GM12878 (cell line): ENCODE measurements at regions not wholly inside any gene's neighbourhood (a gene's known extent, or its start where the extent isn't known, plus 50 kb on each side); places are given as distances from the start of the nearest gene placed in this dataset.

Source experiments
- CBFB ChIP-seq: IDR thresholded peaks from 2 replicates; pipeline ENCODE4 v1.6.1; 2016; ENCODE audit warnings: antibody characterized with exemption, low read depth
- CTCF ChIP-seq, 3 experiments: IDR thresholded peaks in 2 of 3; conservative IDR thresholded peaks in 1 of 3; 2 replicates each; pipeline ENCODE4 v1.5.1; 2011; ENCODE audit warnings: low read depth in 3 of 3, low read length in 3 of 3, mild to moderate bottlenecking in 3 of 3, control low read depth in 2 of 3, moderate library complexity in 2 of 3, inconsistent platforms in 1 of 3, mixed read lengths in 1 of 3; ENCODE audit not compliant: control insufficient read depth in 2 of 3, insufficient read depth in 1 of 3; ENCODE audit errors: extremely low read depth in 1 of 3
- MTA3 ChIP-seq: IDR thresholded peaks from 2 replicates; pipeline ENCODE4 v1.6.1; 2012; ENCODE audit warnings: low read length, inconsistent platforms, borderline replicate concordance
- SUPT20H ChIP-seq: IDR thresholded peaks from 2 replicates; pipeline ENCODE4 v1.6.1; 2011; ENCODE audit warnings: low read depth, mild to moderate bottlenecking, low read length, moderate library complexity, borderline replicate concordance; ENCODE audit not compliant: control insufficient read depth
- TAF1 ChIP-seq: IDR thresholded peaks from 2 replicates; pipeline ENCODE4 v1.6.1; 2011; ENCODE audit warnings: mild to moderate bottlenecking, low read depth, low read length, borderline replicate concordance
- TCF3 ChIP-seq: IDR thresholded peaks from 2 replicates; pipeline ENCODE4 v1.6.1; 2012; ENCODE audit warnings: low read depth, mild to moderate bottlenecking, low read length, borderline replicate concordance; ENCODE audit not compliant: insufficient read depth
- TF ChIP-seq, protein P1 (sequence below): IDR thresholded peaks from 2 replicates; pipeline ENCODE4 v1.6.1; 2011; ENCODE audit warnings: mild to moderate bottlenecking, low read depth, low read length, moderate library complexity; ENCODE audit not compliant: insufficient replicate concordance

GRCh38 chr5:72705178-72705577 lies 111.3 kb upstream of the TNPO1 start:
- TF ChIP-seq TCF3 (no peak), MTA3 (no peak), CTCF (IDR thresholded peaks at IDR 0.05 in 2 of 3, conservative IDR thresholded peaks at IDR 0.05 in 1 of 3; ENCODE audit: control insufficient read depth in 2 of 3, extremely low read depth in 1 of 3, insufficient read depth in 1 of 3, low read depth in 3 of 3, low read length in 3 of 3) (no peak), CBFB (no peak), SUPT20H (no peak), TAF1 (no peak)
- TF ChIP-seq, protein P1, sequence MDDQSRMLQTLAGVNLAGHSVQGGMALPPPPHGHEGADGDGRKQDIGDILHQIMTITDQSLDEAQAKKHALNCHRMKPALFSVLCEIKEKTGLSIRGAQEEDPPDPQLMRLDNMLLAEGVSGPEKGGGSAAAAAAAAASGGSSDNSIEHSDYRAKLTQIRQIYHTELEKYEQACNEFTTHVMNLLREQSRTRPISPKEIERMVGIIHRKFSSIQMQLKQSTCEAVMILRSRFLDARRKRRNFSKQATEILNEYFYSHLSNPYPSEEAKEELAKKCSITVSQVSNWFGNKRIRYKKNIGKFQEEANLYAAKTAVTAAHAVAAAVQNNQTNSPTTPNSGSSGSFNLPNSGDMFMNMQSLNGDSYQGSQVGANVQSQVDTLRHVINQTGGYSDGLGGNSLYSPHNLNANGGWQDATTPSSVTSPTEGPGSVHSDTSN, result no peak
